PC-3 (cell line): ENCODE measurements at regions not wholly inside any gene's neighbourhood (a gene's known extent, or its start where the extent isn't known, plus 50 kb on each side); places are given as distances from the start of the nearest gene placed in this dataset.

ENCODE experiments used
- ATAC-seq: fragments of 200-7000 bp; cut with Tn5 transposase; 2 replicates; pipeline ENCODE4 v1.9.1; 2020; ENCODE audit warnings: mild to moderate bottlenecking, moderate library complexity
- BruUV-seq: library from RNA; stranded (reverse); fragments of 400-500 nt; replicated peaks from 2 replicates; lab custom pipeline; 2021; lab: Mats Ljungman, UMichigan
- CTCF ChIA-PET: fragments of 300-600 bp; sonication (Branson Sonifier 250); formaldehyde crosslinking; loops from one replicate; lab custom pipeline; 2022; ENCODE audit warnings: antibody characterized with exemption; lab: Charles Lee
- POLR2A ChIA-PET: fragments of 300-600 bp; sonication (Branson Sonifier 250); formaldehyde crosslinking; loops from one replicate; lab custom pipeline; 2022; ENCODE audit warnings: antibody characterized with exemption; ENCODE audit not compliant: unreplicated experiment; lab: Charles Lee
- DNase-seq: peaks from one replicate; pipeline ENCODE4 v3.0.0-alpha.2; 2015
- H2AFZ ChIP-seq: fragments of 300-600 bp; sonication (generic); 2 replicates; pipeline ENCODE4 v1.6.0; 2016; ENCODE audit warnings: antibody characterized with exemption, low read length
- H3F3A ChIP-seq: fragments of 300-600 bp; sonication (generic); one replicate; pipeline ENCODE4 v1.6.0; 2017; ENCODE audit warnings: antibody characterized with exemption, low read length, control low read depth, mild to moderate bottlenecking; ENCODE audit not compliant: unreplicated experiment
- H3K27ac ChIP-seq: fragments of 300-600 bp; sonication (generic); 2 replicates; pipeline ENCODE4 v1.5.1; 2016; ENCODE audit warnings: mild to moderate bottlenecking, low read length
- H3K27me3 ChIP-seq: fragments of 300-600 bp; sonication (generic); 2 replicates; pipeline ENCODE4 v1.6.1; 2016; ENCODE audit warnings: low read length, mixed read lengths
- H3K36me3 ChIP-seq: fragments of 300-600 bp; sonication (generic); 2 replicates; pipeline ENCODE4 v1.6.1; 2016; ENCODE audit warnings: low read depth, mixed run types, low read length, mixed read lengths
- H3K4me1 ChIP-seq: fragments of 300-600 bp; sonication (generic); 2 replicates; pipeline ENCODE4 v1.5.1; 2016; ENCODE audit warnings: low read length; ENCODE audit not compliant: insufficient read depth
- H3K4me2 ChIP-seq: fragments of 300-600 bp; sonication (generic); 2 replicates; pipeline ENCODE4 v1.6.0; 2016; ENCODE audit warnings: low read length
- H3K4me3 ChIP-seq: fragments of 300-600 bp; sonication (generic); 2 replicates; pipeline ENCODE4 v1.5.1; 2016; ENCODE audit warnings: mild to moderate bottlenecking, low read length, mixed read lengths
- H3K79me2 ChIP-seq: fragments of 300-600 bp; sonication (generic); 2 replicates; pipeline ENCODE4 v1.6.1; 2017; ENCODE audit warnings: low read length, mixed read lengths
- H3K9ac ChIP-seq: fragments of 300-600 bp; sonication (generic); 2 replicates; pipeline ENCODE4 v1.6.0; 2016; ENCODE audit warnings: mild to moderate bottlenecking, low read length
- H3K9me2 ChIP-seq: fragments of 300-600 bp; sonication (generic); replicated peaks from 2 replicates; pipeline ENCODE4 v1.6.1; 2016; ENCODE audit warnings: mixed run types, low read length, mixed read lengths
- H3K9me3 ChIP-seq: fragments of 300-600 bp; sonication (generic); 2 replicates; pipeline ENCODE4 v1.6.1; 2016; ENCODE audit warnings: low read length, mixed read lengths
- H4K20me1 ChIP-seq: fragments of 300-600 bp; sonication (generic); 2 replicates; pipeline ENCODE4 v1.6.1; 2016; ENCODE audit warnings: low read length, mixed read lengths
- EZH2 ChIP-seq: fragments of 300-600 bp; sonication (generic); IDR thresholded peaks from one replicate; pipeline ENCODE4 v1.6.1; 2017; ENCODE audit warnings: antibody characterized with exemption, mild to moderate bottlenecking, low read length; ENCODE audit not compliant: unreplicated experiment
- EZH2phosphoT487 ChIP-seq: fragments of 300-600 bp; sonication (generic); IDR thresholded peaks from 2 replicates; pipeline ENCODE4 v1.6.1; 2018; ENCODE audit warnings: mild to moderate bottlenecking, antibody characterized with exemption, low read length, borderline replicate concordance
- intact Hi-C: fragments of 100-400 bp; cut with micrococcal nuclease; formaldehyde crosslinking; loops from 2 replicates; pipeline ENCODE4 v1.9.0; 2023
- TF ChIP-seq, protein P1 (sequence below): fragments of 300-600 bp; sonication (generic); conservative IDR thresholded peaks from 2 replicates; pipeline ENCODE4 v1.5.1; 2017; ENCODE audit warnings: antibody characterized with exemption, low read depth, mild to moderate bottlenecking, low read length

DNA sequence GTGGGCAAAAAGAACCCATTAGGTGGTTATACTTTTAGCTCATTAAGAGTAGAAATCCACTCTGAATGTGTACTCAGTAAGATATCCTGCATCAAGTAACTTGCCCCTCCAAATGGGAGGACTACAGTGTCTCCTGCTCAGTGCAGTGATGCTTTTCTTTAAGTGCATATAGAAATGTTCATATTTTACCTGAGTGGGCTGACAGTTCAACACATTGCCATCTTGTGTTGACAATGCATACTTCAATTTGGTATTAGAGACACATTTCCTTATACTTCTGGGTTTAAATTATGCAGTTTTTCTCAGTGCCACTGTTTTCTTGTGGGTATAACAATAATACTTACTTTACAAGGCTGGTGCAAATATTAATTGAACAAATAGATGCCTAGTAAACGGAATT lies 318.6 kb upstream of the TMPRSS15 start:
- no peak for ATAC-seq
- no TSS peak for BruUV-seq
- no peaks in the 10 kb centered on the region for H4K20me1 ChIP-seq

DNA sequence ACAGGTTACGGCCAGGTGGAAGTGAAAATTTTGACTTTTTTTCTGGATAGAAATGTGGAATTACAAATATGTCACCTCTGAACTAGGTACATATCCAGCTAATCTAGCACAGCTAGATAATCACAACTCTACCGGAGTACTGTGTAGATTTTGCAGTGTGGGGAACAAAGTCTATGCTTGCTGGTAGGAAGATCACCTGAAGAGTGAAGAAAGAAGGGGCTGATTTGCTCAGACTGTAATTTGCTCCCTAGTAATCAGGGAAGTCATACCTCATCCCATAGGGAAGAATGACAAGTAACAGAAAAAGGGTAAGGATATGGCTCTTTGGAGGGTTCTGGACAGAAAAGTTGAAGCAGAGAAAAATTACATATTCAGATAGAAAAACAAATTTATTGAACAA lies 319.6 kb upstream of the TMPRSS15 start:
- H3F3A ChIP-seq = no peaks in the 10 kb centered on the region
- BruUV-seq = no TSS peak

More for the DNA sequence above, 318.6 kb upstream of the TMPRSS15 start:
- TF ChIP-seq EZH2phosphoT487 = no peak
- TF ChIP-seq, protein P1, sequence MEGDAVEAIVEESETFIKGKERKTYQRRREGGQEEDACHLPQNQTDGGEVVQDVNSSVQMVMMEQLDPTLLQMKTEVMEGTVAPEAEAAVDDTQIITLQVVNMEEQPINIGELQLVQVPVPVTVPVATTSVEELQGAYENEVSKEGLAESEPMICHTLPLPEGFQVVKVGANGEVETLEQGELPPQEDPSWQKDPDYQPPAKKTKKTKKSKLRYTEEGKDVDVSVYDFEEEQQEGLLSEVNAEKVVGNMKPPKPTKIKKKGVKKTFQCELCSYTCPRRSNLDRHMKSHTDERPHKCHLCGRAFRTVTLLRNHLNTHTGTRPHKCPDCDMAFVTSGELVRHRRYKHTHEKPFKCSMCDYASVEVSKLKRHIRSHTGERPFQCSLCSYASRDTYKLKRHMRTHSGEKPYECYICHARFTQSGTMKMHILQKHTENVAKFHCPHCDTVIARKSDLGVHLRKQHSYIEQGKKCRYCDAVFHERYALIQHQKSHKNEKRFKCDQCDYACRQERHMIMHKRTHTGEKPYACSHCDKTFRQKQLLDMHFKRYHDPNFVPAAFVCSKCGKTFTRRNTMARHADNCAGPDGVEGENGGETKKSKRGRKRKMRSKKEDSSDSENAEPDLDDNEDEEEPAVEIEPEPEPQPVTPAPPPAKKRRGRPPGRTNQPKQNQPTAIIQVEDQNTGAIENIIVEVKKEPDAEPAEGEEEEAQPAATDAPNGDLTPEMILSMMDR = 0 out of 2 replicates have a peak, but pooled peaks have one; percentile 21
- Histone ChIP-seq H3K79me2 (no peaks in the 10 kb centered on the region), H2AFZ (no peak overlapping the region), H3K9me3 (no peaks in the 10 kb centered on the region), H3K9me2 (no peaks in the 10 kb centered on the region), H3K36me3 (no peaks in the 10 kb centered on the region), H3K27me3 (no peaks in the 10 kb centered on the region), H3K9ac (no peak overlapping the region), H3K27ac (no peak overlapping the region), H3F3A (no peaks in the 10 kb centered on the region), H3K4me3 (no peak overlapping the region), H3K4me2 (no peak overlapping the region), H3K4me1 (no peaks in the 10 kb centered on the region)
- POLR2A ChIA-PET = no interaction called here
- CTCF ChIA-PET = no interaction called here
- DNase-seq = no peak
- intact Hi-C loops = no loop called here

DNA sequence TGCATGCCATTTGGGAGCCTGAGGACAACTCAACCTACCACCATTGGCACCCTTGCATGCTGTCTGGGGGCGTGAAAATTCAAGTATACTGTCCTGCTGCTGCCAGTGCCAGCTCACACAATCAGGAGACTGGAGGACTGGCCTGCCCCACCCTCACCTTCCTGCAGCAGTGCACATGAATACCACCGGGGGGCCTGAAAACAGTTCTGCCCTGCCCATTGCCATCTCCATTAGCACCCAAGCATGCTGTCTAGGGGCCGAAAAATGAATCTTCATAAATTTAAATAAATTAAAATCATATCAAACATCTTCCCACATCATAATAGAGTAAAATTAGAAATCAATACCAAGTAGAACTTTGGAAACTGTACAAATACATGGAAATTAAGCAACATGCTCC lies 322.1 kb upstream of the TMPRSS15 start:
- ATAC-seq (peak; percentile 70), DNase-seq (peak; percentile 47)
- intact Hi-C loops = no loop called here
- Histone ChIP-seq H3K4me2 (no peak overlapping the region), H3F3A (no peaks in the 10 kb centered on the region), H3K27ac (no peak overlapping the region), H3K9me2 (no peaks in the 10 kb centered on the region), H3K36me3 (no peaks in the 10 kb centered on the region), H2AFZ (no peak overlapping the region), H3K79me2 (no peaks in the 10 kb centered on the region), H4K20me1 (no peaks in the 10 kb centered on the region), H3K27me3 (no peaks in the 10 kb centered on the region), H3K9me3 (no peaks in the 10 kb centered on the region), H3K9ac (no peak overlapping the region), H3K4me3 (no peak overlapping the region), H3K4me1 (no peaks in the 10 kb centered on the region)
- ChIA-PET CTCF (no interaction called here), POLR2A (no interaction called here)
- TF ChIP-seq, protein P1 = peak; percentile 48; the same call in 1 of the 2 replicates
- TF ChIP-seq EZH2 = no peak
- BruUV-seq = no TSS peak

More for the DNA sequence above, 319.6 kb upstream of the TMPRSS15 start:
- ChIA-PET CTCF (no interaction called here), POLR2A (no interaction called here)
- Histone ChIP-seq H3K36me3 (no peaks in the 10 kb centered on the region), H4K20me1 (no peaks in the 10 kb centered on the region), H3K9me3 (no peaks in the 10 kb centered on the region), H3K4me1 (no peaks in the 10 kb centered on the region), H3K4me3 (no peak overlapping the region), H3K4me2 (no peak overlapping the region), H3K9me2 (no peaks in the 10 kb centered on the region), H2AFZ (no peak overlapping the region), H3K27ac (no peak overlapping the region), H3K27me3 (no peaks in the 10 kb centered on the region), H3K9ac (no peak overlapping the region), H3K79me2 (no peaks in the 10 kb centered on the region)
- TF ChIP-seq EZH2 (no peak), EZH2phosphoT487 (no peak)
- TF ChIP-seq, protein P1 = no peak
- ATAC-seq (no peak), DNase-seq (no peak)
- intact Hi-C loops = no loop called here
